ENCODE measurements at regions not wholly inside any gene's neighbourhood (a gene's known extent, or its start where the extent isn't known, plus 50 kb on each side); places are given as distances from the start of the nearest gene placed in this dataset.
"Not testable (repeated sequence)": the region's sequence is repeated elsewhere in the genome, so short reads cannot be mapped to it uniquely, and the experiment has no call there.

- not testable (repeated sequence) for H3K27me3 ChIP-seq (ENCODE audit: insufficient read depth, low read length); H2AFZ ChIP-seq (ENCODE audit: low read depth, low read length); H3K9me3 ChIP-seq (ENCODE audit: low read length); H3K4me1 ChIP-seq (ENCODE audit: insufficient read depth, low read length); H3K36me3 ChIP-seq (ENCODE audit: insufficient read depth, low read length); H3K4me3 ChIP-seq (ENCODE audit: low read length)
Observed at GRCh38 chr2:163132207-163132606, 293.6 kb upstream of the KCNH7 start.

GRCh38 chr2:163123526-163123925 is 285.0 kb upstream of the KCNH7 start:
- no peak overlapping the region for H2AFZ ChIP-seq (ENCODE audit: low read depth, low read length)
- no peak overlapping the region for H3K4me3 ChIP-seq (ENCODE audit: low read length)
- H3K4me1 ChIP-seq (ENCODE audit: insufficient read depth, low read length), result no peaks in the 10 kb centered on the region
- no peaks in the 10 kb centered on the region for H3K9me3 ChIP-seq (ENCODE audit: low read length)
- H3K27me3 ChIP-seq (ENCODE audit: insufficient read depth, low read length), result no peaks in the 10 kb centered on the region
- H3K36me3 ChIP-seq (ENCODE audit: insufficient read depth, low read length), result no peaks in the 10 kb centered on the region

- Histone ChIP-seq H3K4me3 (ENCODE audit: low read length) (no peak overlapping the region), H2AFZ (ENCODE audit: low read depth, low read length) (no peak overlapping the region), H3K36me3 (ENCODE audit: insufficient read depth, low read length) (no peaks in the 10 kb centered on the region), H3K9me3 (ENCODE audit: low read length) (no peaks in the 10 kb centered on the region), H3K4me1 (ENCODE audit: insufficient read depth, low read length) (no peaks in the 10 kb centered on the region), H3K27me3 (ENCODE audit: insufficient read depth, low read length) (no peaks in the 10 kb centered on the region)
Observed at GRCh38 chr2:163122257-163122656, 283.7 kb upstream of the KCNH7 start.

- Histone ChIP-seq H3K27me3 (ENCODE audit: insufficient read depth, low read length) (no peaks in the 10 kb centered on the region), H3K36me3 (ENCODE audit: insufficient read depth, low read length) (no peaks in the 10 kb centered on the region), H3K9me3 (ENCODE audit: low read length) (no peaks in the 10 kb centered on the region), H2AFZ (ENCODE audit: low read depth, low read length) (no peak overlapping the region), H3K4me3 (ENCODE audit: low read length) (no peak overlapping the region), H3K4me1 (ENCODE audit: insufficient read depth, low read length) (no peaks in the 10 kb centered on the region)
Observed at GRCh38 chr2:163121483-163121882, 282.9 kb upstream of the KCNH7 start.

- Histone ChIP-seq H3K27me3 (ENCODE audit: insufficient read depth, low read length) (no peaks in the 10 kb centered on the region), H2AFZ (ENCODE audit: low read depth, low read length) (no peak overlapping the region), H3K9me3 (ENCODE audit: low read length) (no peaks in the 10 kb centered on the region), H3K4me3 (ENCODE audit: low read length) (no peak overlapping the region), H3K36me3 (ENCODE audit: insufficient read depth, low read length) (no peaks in the 10 kb centered on the region), H3K4me1 (ENCODE audit: insufficient read depth, low read length) (no peaks in the 10 kb centered on the region)
Observed at GRCh38 chr2:163119966-163120365, 281.4 kb upstream of the KCNH7 start.

- Histone ChIP-seq H3K4me1 (ENCODE audit: insufficient read depth, low read length) (peaks cover 15% of the 10 kb centered on the region), H3K9me3 (ENCODE audit: low read length) (no peaks in the 10 kb centered on the region), H3K36me3 (ENCODE audit: insufficient read depth, low read length) (no peaks in the 10 kb centered on the region), H3K27me3 (ENCODE audit: insufficient read depth, low read length) (no peaks in the 10 kb centered on the region), H2AFZ (ENCODE audit: low read depth, low read length) (no peak overlapping the region), H3K4me3 (ENCODE audit: low read length) (no peak overlapping the region)
Observed at GRCh38 chr2:163086940-163087339, 248.4 kb upstream of the KCNH7 start.

GRCh38 chr2:163085366-163086024 is 246.9 kb upstream of the KCNH7 start:
- not testable (repeated sequence) for H3K36me3 ChIP-seq (ENCODE audit: insufficient read depth, low read length); H3K9me3 ChIP-seq (ENCODE audit: low read length); H2AFZ ChIP-seq (ENCODE audit: low read depth, low read length); H3K27me3 ChIP-seq (ENCODE audit: insufficient read depth, low read length); H3K4me3 ChIP-seq (ENCODE audit: low read length)
- H3K4me1 ChIP-seq (ENCODE audit: insufficient read depth, low read length), result peaks cover 15% of the 10 kb centered on the region

- Histone ChIP-seq H3K9me3 (ENCODE audit: low read length) (peaks cover 3% of the 10 kb centered on the region), H3K27me3 (ENCODE audit: insufficient read depth, low read length) (no peaks in the 10 kb centered on the region)
Observed at GRCh38 chr2:163081754-163082153, 243.2 kb upstream of the KCNH7 start.

GRCh38 chr2:163077241-163077640 is 238.7 kb upstream of the KCNH7 start:
- Histone ChIP-seq H3K4me1 (ENCODE audit: insufficient read depth, low read length) (peaks cover 12% of the 10 kb centered on the region), H3K9me3 (ENCODE audit: low read length) (peaks cover 3% of the 10 kb centered on the region), H3K4me3 (ENCODE audit: low read length) (no peak overlapping the region), H3K27me3 (ENCODE audit: insufficient read depth, low read length) (no peaks in the 10 kb centered on the region), H3K36me3 (ENCODE audit: insufficient read depth, low read length) (no peaks in the 10 kb centered on the region), H2AFZ (ENCODE audit: low read depth, low read length) (no peak overlapping the region)

More at GRCh38 chr2:163081754-163082153, 243.2 kb upstream of the KCNH7 start:
- no peaks in the 10 kb centered on the region for H3K36me3 ChIP-seq (ENCODE audit: insufficient read depth, low read length)
- H2AFZ ChIP-seq (ENCODE audit: low read depth, low read length), result no peak overlapping the region
- H3K4me3 ChIP-seq (ENCODE audit: low read length), result no peak overlapping the region
- H3K4me1 ChIP-seq (ENCODE audit: insufficient read depth, low read length), result peaks cover 26% of the 10 kb centered on the region

GRCh38 chr2:163066085-163066484 is 227.5 kb upstream of the KCNH7 start:
- Histone ChIP-seq H3K36me3 (ENCODE audit: insufficient read depth, low read length) (no peaks in the 10 kb centered on the region), H2AFZ (ENCODE audit: low read depth, low read length) (no peak overlapping the region), H3K4me3 (ENCODE audit: low read length) (no peak overlapping the region)

GRCh38 chr2:163062524-163062923 is 224.0 kb upstream of the KCNH7 start:
- H3K36me3 ChIP-seq (ENCODE audit: insufficient read depth, low read length), result no peaks in the 10 kb centered on the region
- H3K4me1 ChIP-seq (ENCODE audit: insufficient read depth, low read length), result no peaks in the 10 kb centered on the region
- no peak overlapping the region for H3K4me3 ChIP-seq (ENCODE audit: low read length)
- H2AFZ ChIP-seq (ENCODE audit: low read depth, low read length), result no peak overlapping the region
- no peaks in the 10 kb centered on the region for H3K9me3 ChIP-seq (ENCODE audit: low read length)
- H3K27me3 ChIP-seq (ENCODE audit: insufficient read depth, low read length), result no peaks in the 10 kb centered on the region

More at GRCh38 chr2:163066085-163066484, 227.5 kb upstream of the KCNH7 start:
- Histone ChIP-seq H3K9me3 (ENCODE audit: low read length) (no peaks in the 10 kb centered on the region), H3K27me3 (ENCODE audit: insufficient read depth, low read length) (no peaks in the 10 kb centered on the region), H3K4me1 (ENCODE audit: insufficient read depth, low read length) (no peaks in the 10 kb centered on the region)

GRCh38 chr2:163046615-163047014 is 208.0 kb upstream of the KCNH7 start:
- H2AFZ ChIP-seq (ENCODE audit: low read depth, low read length), result no peak overlapping the region
- no peak overlapping the region for H3K4me3 ChIP-seq (ENCODE audit: low read length)
- H3K36me3 ChIP-seq (ENCODE audit: insufficient read depth, low read length), result no peaks in the 10 kb centered on the region
- H3K9me3 ChIP-seq (ENCODE audit: low read length), result no peaks in the 10 kb centered on the region
- H3K27me3 ChIP-seq (ENCODE audit: insufficient read depth, low read length), result no peaks in the 10 kb centered on the region
- H3K4me1 ChIP-seq (ENCODE audit: insufficient read depth, low read length), result no peaks in the 10 kb centered on the region

GRCh38 chr2:163045830-163046229 is 207.3 kb upstream of the KCNH7 start:
- Histone ChIP-seq H3K36me3 (ENCODE audit: insufficient read depth, low read length) (no peaks in the 10 kb centered on the region), H3K4me1 (ENCODE audit: insufficient read depth, low read length) (no peaks in the 10 kb centered on the region), H2AFZ (ENCODE audit: low read depth, low read length) (no peak overlapping the region), H3K9me3 (ENCODE audit: low read length) (no peaks in the 10 kb centered on the region), H3K27me3 (ENCODE audit: insufficient read depth, low read length) (no peaks in the 10 kb centered on the region), H3K4me3 (ENCODE audit: low read length) (no peak overlapping the region)

GRCh38 chr2:163044114-163044513 is 205.5 kb upstream of the KCNH7 start:
- Histone ChIP-seq H3K4me1 (ENCODE audit: insufficient read depth, low read length) (no peaks in the 10 kb centered on the region), H3K27me3 (ENCODE audit: insufficient read depth, low read length) (no peaks in the 10 kb centered on the region), H2AFZ (ENCODE audit: low read depth, low read length) (no peak overlapping the region), H3K4me3 (ENCODE audit: low read length) (no peak overlapping the region), H3K36me3 (ENCODE audit: insufficient read depth, low read length) (no peaks in the 10 kb centered on the region), H3K9me3 (ENCODE audit: low read length) (no peaks in the 10 kb centered on the region)

Measured in neuron (in vitro differentiated cells).